Mucosa of gallbladder (tissue), 1 donor: ENCODE measurements at regions not wholly inside any gene's neighbourhood (a gene's known extent, or its start where the extent isn't known, plus 50 kb on each side); places are given as distances from the start of the nearest gene placed in this dataset.
"Not testable (repeated sequence)": the region's sequence is repeated elsewhere in the genome, so short reads cannot be mapped to it uniquely, and the experiment has no call there.

Source experiments
- DNase-seq: peaks from one replicate; pipeline ENCODE4 v3.0.0-alpha.2; 2020; ENCODE audit warnings: low spot score
- donor health status: DM: no; HTN: no; CAD: no.

- DNase-seq, result no peak
Observed at GRCh38 chr9:87405677-87406542, 91.8 kb upstream of the DAPK1 start.

DNA sequence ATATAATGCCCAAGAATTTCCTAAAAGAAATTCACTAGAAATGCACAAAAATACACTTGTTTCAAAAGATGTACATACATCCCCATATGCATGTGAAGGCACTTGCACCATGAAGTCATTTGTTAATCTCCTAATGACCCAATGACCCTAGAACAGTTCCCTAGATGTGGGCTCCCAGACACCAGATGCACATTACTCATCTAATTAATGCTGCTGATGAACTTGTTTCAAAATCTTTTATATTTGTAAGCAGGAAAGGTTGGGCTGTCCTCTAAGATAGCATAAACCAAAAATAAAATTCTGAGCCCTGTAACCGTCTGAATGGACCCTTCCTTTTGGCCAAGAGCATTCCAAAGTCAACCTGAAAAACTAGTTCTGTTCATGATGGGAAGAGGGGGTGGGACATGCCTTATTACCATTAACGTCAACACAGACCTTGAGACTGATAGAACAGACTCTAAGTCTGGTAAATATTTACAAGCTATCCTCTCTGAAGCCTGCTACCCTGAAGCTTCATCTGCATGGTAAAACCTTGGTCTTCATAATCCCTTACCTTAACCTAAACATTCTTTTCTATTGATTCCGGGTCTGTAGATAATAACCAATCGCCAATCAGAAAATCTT lies 91.0 kb upstream of the DAPK1 start:
- no peak for DNase-seq

- not testable (repeated sequence) for DNase-seq
Observed at GRCh38 chr9:87410047-87411005, 87.3 kb upstream of the DAPK1 start.

DNA sequence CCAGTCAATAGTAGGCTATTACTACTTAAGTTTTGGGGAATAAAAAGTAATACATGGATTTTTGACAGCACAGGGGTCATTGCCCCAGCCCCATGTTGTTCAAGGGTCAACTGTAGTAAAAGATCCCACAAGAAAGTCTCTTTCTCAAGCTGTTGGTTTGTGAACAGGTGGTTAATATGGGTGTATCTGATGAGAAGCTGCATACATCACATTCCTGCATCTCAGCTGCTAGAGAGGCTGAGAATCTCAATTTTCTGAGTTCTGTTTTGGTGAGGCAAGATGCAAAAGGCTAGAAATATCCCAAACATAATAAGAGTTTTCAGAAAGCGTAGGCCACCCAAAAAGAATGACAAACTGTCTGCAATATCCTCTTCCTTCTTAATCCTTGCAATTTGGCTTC lies 76.8 kb upstream of the DAPK1 start:
- DNase-seq, result no peak

- DNase-seq, result no peak
Observed at GRCh38 chr9:87421734-87422133, 75.9 kb upstream of the DAPK1 start.

- DNase-seq, result peak; percentile 23
Observed at GRCh38 chr9:87422999-87423398, 74.7 kb upstream of the DAPK1 start.

DNA sequence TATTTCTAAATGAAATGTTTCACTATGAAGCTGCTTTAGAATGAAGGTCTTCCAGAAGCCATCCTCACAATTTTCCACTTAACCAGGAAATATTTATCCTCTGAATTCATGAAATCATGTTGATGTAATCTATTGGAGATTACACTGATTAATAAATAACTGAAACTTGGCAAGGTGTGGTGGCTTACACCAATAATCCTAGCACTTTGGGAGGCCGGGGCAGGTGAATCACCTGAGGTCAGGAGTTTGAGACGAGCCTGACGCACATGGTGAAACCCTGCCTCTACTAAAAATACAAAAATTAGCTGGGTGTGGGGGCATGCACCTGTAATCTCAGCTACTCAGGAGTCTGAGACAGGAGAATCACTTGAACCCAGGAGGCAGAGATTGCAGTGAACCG lies 73.8 kb upstream of the DAPK1 start:
- peak; percentile 70 for DNase-seq

DNA sequence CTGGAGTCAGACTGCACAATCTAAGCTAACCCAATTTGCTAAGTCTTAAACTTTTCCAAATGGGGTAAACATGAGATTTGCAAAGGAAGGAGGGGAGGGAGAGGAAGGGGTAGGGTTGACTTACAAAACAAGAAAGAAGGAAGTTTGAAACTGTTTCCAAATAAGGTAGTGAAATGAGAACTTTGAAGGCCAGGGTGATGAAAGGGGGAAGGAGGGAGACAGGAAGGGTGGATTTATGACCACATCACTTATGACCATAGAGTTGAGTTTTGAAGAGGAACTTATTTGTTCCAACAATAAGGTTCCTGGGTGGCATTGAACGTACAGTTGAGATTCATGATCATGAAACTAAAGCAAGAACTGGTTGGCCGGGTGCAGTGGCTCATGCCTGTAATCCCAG lies 72.5 kb upstream of the DAPK1 start:
- no peak for DNase-seq

- DNase-seq, result no peak
Observed at GRCh38 chr9:87427851-87428506, 69.7 kb upstream of the DAPK1 start.

DNA sequence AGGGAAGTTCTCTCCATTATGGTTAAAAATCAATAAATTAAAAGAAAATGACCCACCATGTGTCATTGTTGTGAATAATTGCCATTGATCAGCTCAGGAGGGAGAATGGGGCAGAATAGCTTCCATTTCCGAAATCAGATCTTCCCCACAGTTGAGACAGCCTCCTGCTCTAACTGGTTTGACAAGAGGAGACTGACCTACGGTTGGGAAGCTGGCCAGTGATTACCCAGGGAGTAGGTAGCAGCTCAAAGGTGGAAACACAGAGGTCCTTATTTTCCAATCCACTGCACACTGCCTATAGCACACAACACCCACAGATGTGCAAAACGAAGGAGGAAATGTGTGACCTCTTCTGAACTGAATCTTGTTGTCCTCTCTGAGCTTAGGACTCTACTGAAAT lies 69.0 kb upstream of the DAPK1 start:
- DNase-seq, result peak; percentile 73

DNA sequence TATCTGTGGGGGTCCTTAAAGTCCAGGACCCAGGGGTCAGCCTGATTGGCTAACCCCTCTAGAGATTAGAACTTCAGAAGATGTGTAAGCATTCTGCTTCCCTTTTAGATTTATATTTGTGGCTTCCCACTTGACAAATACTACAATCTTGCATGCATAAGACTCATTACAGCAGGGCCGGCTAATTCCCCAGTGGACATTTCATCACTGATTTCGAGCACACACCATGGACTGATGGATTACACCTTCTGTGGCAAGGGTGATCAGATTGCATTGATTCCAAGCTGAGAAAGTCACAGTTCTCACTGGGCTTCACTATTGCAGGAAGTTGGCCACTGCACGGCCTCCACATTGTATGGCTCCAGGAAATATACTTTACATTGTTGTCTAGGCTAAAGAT lies 65.8 kb upstream of the DAPK1 start:
- no peak for DNase-seq

DNA sequence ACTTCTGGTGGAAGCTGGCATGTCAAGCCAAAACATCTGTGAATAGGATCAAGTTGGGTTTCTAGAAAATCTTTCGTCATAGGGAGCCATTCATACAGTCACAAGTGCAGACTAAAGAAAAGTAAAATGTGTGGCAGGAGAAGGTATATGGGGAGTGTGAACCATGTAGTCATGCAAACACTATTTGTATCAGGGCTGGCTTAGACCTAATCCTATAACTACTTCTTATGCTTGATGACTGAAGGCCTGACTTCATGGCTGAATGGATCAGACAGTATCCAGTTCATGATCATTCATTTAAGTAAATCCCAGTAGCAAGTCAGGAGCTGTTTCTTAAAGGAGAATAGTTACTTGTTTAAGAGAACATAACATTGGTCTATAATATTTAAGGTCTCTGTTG lies 63.8 kb upstream of the DAPK1 start:
- no peak for DNase-seq

- DNase-seq, result no peak
Observed at GRCh38 chr9:87434366-87434765, 63.3 kb upstream of the DAPK1 start.

DNA sequence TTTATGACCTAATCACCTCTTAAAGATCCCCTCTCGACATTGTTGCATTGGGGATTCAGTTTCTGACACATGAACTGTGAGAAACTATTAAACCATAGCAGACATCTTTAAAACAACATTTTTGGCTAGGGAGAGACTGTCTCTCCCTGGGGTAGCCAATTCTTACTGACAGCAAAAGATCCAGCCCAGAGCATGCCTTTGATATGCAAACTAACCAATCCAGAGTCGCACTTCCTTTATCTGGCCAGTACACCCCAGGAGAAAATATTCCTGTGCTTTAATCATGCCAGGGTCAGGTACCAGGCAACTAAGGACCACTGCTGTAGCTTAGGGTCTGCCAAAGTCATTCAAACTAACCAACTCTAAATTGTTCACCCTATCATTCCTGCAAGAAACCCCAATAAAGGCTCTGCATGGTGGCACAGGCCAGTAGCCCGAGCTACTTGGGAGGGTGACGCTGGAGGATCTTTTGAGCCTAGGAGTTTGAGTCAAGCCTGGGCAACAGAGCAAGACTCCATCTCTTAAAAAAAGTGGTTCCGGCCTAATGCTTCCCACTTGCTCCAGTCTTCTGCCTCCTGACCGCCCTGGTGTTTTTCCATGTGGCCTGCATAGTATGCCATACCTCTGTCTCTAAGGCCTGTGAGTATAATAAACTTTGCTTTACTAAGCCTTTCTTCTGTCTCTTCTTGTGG lies 62.3 kb upstream of the DAPK1 start:
- DNase-seq, result no peak

DNA sequence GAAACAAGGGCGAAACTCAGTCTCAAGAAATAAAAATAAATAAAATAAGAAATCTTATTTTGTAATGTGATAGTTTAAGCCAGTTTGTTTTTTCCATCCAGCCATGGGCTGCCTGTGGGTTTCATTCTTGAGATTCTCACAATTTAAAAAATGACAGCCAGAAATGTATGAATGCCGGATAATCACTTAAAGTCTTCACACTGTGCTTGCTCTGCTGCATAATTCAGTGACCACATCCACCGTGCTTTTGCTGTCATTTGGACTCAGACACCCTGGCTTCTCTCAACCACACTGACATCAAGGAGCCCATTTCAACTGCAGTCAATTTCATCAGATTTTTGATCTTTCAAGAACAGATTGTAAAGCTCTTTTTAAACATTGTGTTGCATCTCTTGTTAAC lies 61.0 kb upstream of the DAPK1 start:
- DNase-seq, result no peak

GRCh38 chr9:87437966-87438365 lies 59.7 kb upstream of the DAPK1 start:
- no peak for DNase-seq

DNA sequence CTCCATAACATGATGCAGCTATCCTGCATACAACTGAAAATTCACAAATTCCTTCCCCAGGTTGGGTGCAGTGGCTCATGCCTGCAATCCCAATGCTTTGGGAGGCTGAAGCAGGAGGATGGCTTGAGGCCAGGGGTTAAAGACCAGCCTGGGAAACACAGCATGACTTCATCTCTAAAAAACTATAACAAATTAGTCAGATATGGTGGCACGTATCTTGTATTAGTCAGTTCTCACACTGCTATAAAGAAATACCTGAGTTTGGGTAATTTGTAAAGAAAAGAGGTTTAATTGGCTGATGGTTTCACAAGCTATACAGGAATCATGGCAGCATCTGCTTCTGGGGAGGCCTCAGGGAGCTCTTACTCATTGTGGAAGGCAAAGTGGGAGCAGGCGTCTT lies 56.4 kb upstream of the DAPK1 start:
- DNase-seq, result no peak

GRCh38 chr9:87442451-87442850 lies 55.2 kb upstream of the DAPK1 start:
- no peak for DNase-seq

- no peak for DNase-seq
Observed at GRCh38 chr9:87443006-87443405, 54.7 kb upstream of the DAPK1 start.

GRCh38 chr9:87443461-87443860 lies 54.2 kb upstream of the DAPK1 start:
- no peak for DNase-seq

- peak; percentile 44 for DNase-seq
Observed at GRCh38 chr9:87445646-87446045, 52.0 kb upstream of the DAPK1 start.
